ENCODE measurements at regions not wholly inside any gene's neighbourhood (a gene's known extent, or its start where the extent isn't known, plus 50 kb on each side); places are given as distances from the start of the nearest gene placed in this dataset.

DNA sequence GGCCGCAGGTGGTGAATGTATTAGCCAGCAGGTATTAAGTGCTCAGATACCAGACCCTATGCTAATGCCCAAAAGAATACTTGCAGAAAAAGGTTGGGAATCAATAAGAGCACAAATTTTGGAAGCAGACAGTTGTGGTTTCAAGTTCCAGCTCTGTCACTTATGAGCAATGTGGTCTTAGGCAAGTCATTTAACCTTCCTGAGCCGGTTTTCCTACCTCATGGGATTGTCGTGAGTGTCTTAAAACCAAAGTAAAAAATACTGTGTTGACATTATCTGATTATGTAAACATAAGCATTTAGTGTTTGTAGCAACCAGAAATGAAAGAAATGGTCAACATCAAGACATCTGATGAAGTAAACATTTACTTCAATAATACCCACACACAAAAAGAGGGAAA, 93.0 kb upstream of the CHST9 start:
- H3K27ac Mint-ChIP-seq (ENCODE audit: unreplicated experiment): no peak overlapping the region
- no peaks in the 10 kb centered on the region for H3K36me3 Mint-ChIP-seq (ENCODE audit: unreplicated experiment)
- TF ChIP-seq, protein P1, sequence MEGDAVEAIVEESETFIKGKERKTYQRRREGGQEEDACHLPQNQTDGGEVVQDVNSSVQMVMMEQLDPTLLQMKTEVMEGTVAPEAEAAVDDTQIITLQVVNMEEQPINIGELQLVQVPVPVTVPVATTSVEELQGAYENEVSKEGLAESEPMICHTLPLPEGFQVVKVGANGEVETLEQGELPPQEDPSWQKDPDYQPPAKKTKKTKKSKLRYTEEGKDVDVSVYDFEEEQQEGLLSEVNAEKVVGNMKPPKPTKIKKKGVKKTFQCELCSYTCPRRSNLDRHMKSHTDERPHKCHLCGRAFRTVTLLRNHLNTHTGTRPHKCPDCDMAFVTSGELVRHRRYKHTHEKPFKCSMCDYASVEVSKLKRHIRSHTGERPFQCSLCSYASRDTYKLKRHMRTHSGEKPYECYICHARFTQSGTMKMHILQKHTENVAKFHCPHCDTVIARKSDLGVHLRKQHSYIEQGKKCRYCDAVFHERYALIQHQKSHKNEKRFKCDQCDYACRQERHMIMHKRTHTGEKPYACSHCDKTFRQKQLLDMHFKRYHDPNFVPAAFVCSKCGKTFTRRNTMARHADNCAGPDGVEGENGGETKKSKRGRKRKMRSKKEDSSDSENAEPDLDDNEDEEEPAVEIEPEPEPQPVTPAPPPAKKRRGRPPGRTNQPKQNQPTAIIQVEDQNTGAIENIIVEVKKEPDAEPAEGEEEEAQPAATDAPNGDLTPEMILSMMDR (IDR thresholded peaks at IDR 0.05; ENCODE audit: partially characterized antibody, unreplicated experiment): no peak
- no peaks in the 10 kb centered on the region for H3K4me1 Mint-ChIP-seq (ENCODE audit: low read depth, unreplicated experiment)
- H3K4me3 Mint-ChIP-seq (ENCODE audit: unreplicated experiment): no peak overlapping the region
- no peak for DNase-seq
- no peaks in the 10 kb centered on the region for H3K27me3 Mint-ChIP-seq (ENCODE audit: unreplicated experiment)
- peaks cover 1% of the 10 kb centered on the region for H3K9me3 Mint-ChIP-seq (ENCODE audit: unreplicated experiment)

DNA sequence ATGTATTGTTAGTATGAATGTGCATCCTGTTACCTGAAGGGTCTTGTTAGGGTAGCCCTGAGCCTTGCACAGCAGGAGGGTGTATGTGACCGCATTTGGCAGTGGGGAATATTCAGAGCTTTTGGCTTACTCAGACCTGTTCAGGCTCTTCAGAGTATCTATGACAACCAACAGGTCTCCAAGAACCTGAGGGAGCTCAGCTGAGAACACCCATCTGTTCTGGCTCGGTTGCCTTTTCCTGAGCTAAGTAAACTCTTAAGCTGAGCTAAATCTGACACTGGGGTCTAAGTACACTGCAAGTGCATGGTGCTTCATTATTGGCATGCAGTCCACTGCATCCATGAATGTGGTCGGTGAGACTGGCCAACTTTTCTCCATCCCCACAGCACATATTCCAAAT, 92.4 kb upstream of the CHST9 start:
- H3K27me3 Mint-ChIP-seq (ENCODE audit: unreplicated experiment): no peaks in the 10 kb centered on the region
- no peaks in the 10 kb centered on the region for H3K4me1 Mint-ChIP-seq (ENCODE audit: low read depth, unreplicated experiment)
- H3K27ac Mint-ChIP-seq (ENCODE audit: unreplicated experiment): no peak overlapping the region

DNA sequence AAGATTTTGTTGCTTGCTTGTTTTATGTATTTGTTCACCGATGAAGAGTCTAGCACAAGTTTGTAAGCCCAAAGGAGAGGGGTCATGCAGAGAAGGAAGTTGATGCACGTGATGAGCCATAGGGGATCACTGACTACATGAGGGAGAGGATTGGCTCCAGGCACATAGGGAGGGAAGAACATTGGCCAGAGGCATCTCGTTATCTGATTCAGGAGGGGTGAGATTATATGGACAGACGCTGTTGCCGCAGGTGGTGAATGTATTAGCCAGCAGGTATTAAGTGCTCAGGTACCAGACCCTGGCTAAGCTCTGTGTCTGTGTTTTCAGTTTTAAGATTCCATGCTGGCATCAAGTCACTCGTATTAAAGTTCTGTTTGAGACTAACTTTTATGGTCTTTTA, 91.8 kb upstream of the CHST9 start:
- H3K4me1 Mint-ChIP-seq (ENCODE audit: low read depth, unreplicated experiment): no peaks in the 10 kb centered on the region
- H3K9me3 Mint-ChIP-seq (ENCODE audit: unreplicated experiment): peaks cover 1% of the 10 kb centered on the region
- H3K27me3 Mint-ChIP-seq (ENCODE audit: unreplicated experiment): no peaks in the 10 kb centered on the region

More for the DNA sequence above, 92.4 kb upstream of the CHST9 start:
- Mint-ChIP-seq H3K9me3 (ENCODE audit: unreplicated experiment) (peaks cover 1% of the 10 kb centered on the region), H3K4me3 (ENCODE audit: unreplicated experiment) (no peak overlapping the region), H3K36me3 (ENCODE audit: unreplicated experiment) (no peaks in the 10 kb centered on the region)
- DNase-seq: no peak
- TF ChIP-seq, protein P1 (IDR thresholded peaks at IDR 0.05; ENCODE audit: partially characterized antibody, unreplicated experiment): no peak

DNA sequence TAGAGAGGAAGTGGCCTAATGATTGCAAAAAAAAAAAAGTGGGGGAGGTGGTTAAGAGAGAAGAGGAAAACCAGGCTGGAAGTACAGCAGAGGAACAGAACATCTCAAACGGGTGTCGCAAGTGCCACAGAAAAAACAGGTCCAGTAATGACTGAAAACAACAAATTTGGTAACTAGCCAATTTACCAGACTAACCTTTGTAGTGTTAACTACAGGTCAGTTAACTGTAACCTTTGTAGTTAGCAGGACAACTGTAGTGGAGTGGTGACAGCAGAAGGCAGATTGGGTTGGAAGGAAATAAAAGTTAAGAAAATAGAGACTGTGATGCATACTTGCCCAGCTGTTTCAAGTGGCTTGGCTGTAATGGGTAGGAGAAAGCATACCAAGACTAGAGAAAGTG, 91.4 kb upstream of the CHST9 start:
- no peaks in the 10 kb centered on the region for H3K4me1 Mint-ChIP-seq (ENCODE audit: low read depth, unreplicated experiment)
- H3K9me3 Mint-ChIP-seq (ENCODE audit: unreplicated experiment): peaks cover 1% of the 10 kb centered on the region
- H3K27ac Mint-ChIP-seq (ENCODE audit: unreplicated experiment): no peak overlapping the region

More for the DNA sequence above, 91.8 kb upstream of the CHST9 start:
- H3K4me3 Mint-ChIP-seq (ENCODE audit: unreplicated experiment): no peak overlapping the region
- DNase-seq: no peak
- H3K27ac Mint-ChIP-seq (ENCODE audit: unreplicated experiment): no peak overlapping the region
- H3K36me3 Mint-ChIP-seq (ENCODE audit: unreplicated experiment): no peaks in the 10 kb centered on the region
- TF ChIP-seq, protein P1 (IDR thresholded peaks at IDR 0.05; ENCODE audit: partially characterized antibody, unreplicated experiment): no peak

DNA sequence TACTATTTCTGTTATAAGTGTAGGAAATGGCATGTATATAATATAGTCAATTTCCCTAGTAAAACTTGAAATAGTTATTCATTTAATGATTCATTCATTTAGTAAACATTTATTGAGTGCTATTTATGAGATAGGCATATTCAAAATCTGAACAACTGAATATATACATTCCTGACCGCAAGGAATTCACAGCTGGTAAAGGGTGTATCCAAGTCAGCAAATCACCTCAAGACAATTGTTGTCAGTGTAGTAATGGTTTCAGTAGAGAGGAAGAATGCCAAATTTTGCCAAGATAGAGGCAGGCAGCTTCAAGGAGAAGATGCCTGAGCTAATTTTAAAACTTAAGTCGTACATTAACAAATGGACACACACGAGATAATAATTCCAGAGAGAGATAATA, 89.8 kb upstream of the CHST9 start:
- H3K4me1 Mint-ChIP-seq (ENCODE audit: low read depth, unreplicated experiment): no peaks in the 10 kb centered on the region
- no peaks in the 10 kb centered on the region for H3K27me3 Mint-ChIP-seq (ENCODE audit: unreplicated experiment)
- no peak for DNase-seq
- no peak overlapping the region for H3K4me3 Mint-ChIP-seq (ENCODE audit: unreplicated experiment)
- H3K9me3 Mint-ChIP-seq (ENCODE audit: unreplicated experiment): no peaks in the 10 kb centered on the region
- TF ChIP-seq, protein P1 (IDR thresholded peaks at IDR 0.05; ENCODE audit: partially characterized antibody, unreplicated experiment): no peak
- H3K27ac Mint-ChIP-seq (ENCODE audit: unreplicated experiment): no peak overlapping the region
- H3K36me3 Mint-ChIP-seq (ENCODE audit: unreplicated experiment): no peaks in the 10 kb centered on the region

More for the DNA sequence above, 91.4 kb upstream of the CHST9 start:
- Mint-ChIP-seq H3K4me3 (ENCODE audit: unreplicated experiment) (no peak overlapping the region), H3K27me3 (ENCODE audit: unreplicated experiment) (no peaks in the 10 kb centered on the region), H3K36me3 (ENCODE audit: unreplicated experiment) (no peaks in the 10 kb centered on the region)
- no peak for DNase-seq
- TF ChIP-seq, protein P1 (IDR thresholded peaks at IDR 0.05; ENCODE audit: partially characterized antibody, unreplicated experiment): no peak

Data from glutamatergic neuron (in vitro differentiated cells).